Smooth muscle cell (in vitro differentiated cells): ENCODE measurements at regions not wholly inside any gene's neighbourhood (a gene's known extent, or its start where the extent isn't known, plus 50 kb on each side); places are given as distances from the start of the nearest gene placed in this dataset.

Experiments
- DNase-seq: peaks from one replicate; lab custom pipeline; 2025; ENCODE audit not compliant: unreplicated experiment; lab: John Stamatoyannopoulos, UW
- H2AFZ ChIP-seq: fragments of 200-600 bp; sonication (generic); 2 replicates; pipeline ENCODE4 v1.6.0; 2016; ENCODE audit warnings: antibody characterized with exemption, low read depth, mild to moderate bottlenecking
- H3F3A ChIP-seq: fragments of 200-600 bp; sonication (generic); 2 replicates; pipeline ENCODE4 v1.6.0; 2017; ENCODE audit warnings: antibody characterized with exemption, low read depth
- H3K27ac ChIP-seq: fragments of 200-600 bp; sonication (generic); 2 replicates; pipeline ENCODE4 v1.5.1; 2016; ENCODE audit warnings: low read depth, mild to moderate bottlenecking
- H3K27me3 ChIP-seq: fragments of 200-600 bp; sonication (generic); 2 replicates; pipeline ENCODE4 v1.6.1; 2016; ENCODE audit warnings: low read depth, mild to moderate bottlenecking
- H3K36me3 ChIP-seq: fragments of 200-600 bp; sonication (generic); 2 replicates; pipeline ENCODE4 v1.5.1; 2016; ENCODE audit warnings: low read depth
- H3K4me1 ChIP-seq: fragments of 200-600 bp; sonication (generic); 2 replicates; pipeline ENCODE4 v1.5.1; 2016; ENCODE audit warnings: low read depth
- H3K4me2 ChIP-seq: fragments of 200-600 bp; sonication (generic); 2 replicates; pipeline ENCODE4 v1.6.0; 2016; ENCODE audit warnings: mild to moderate bottlenecking
- H3K4me3 ChIP-seq: fragments of 200-600 bp; sonication (generic); 2 replicates; pipeline ENCODE4 v1.5.1; 2016; ENCODE audit warnings: mild to moderate bottlenecking
- H3K79me2 ChIP-seq: fragments of 200-600 bp; sonication (generic); 2 replicates; pipeline ENCODE4 v1.6.0; 2016; ENCODE audit warnings: low read depth, mild to moderate bottlenecking
- H3K9ac ChIP-seq: fragments of 200-600 bp; sonication (generic); 2 replicates; pipeline ENCODE4 v1.6.0; 2016; ENCODE audit warnings: low read depth
- H3K9me3 ChIP-seq: fragments of 200-600 bp; sonication (generic); replicated peaks from 2 replicates; pipeline ENCODE4 v1.5.1; 2016; ENCODE audit warnings: low read depth
- H4K20me1 ChIP-seq: fragments of 200-600 bp; sonication (generic); 2 replicates; pipeline ENCODE4 v1.6.0; 2016; ENCODE audit warnings: low read depth
- CTCF ChIP-seq: fragments of 200-600 bp; sonication (generic); IDR thresholded peaks from 2 replicates; pipeline ENCODE4 v1.5.1; 2017; ENCODE audit warnings: borderline replicate concordance, mild to moderate bottlenecking, antibody characterized with exemption; ENCODE audit not compliant: insufficient read depth, poor library complexity, severe bottlenecking
- WGBS: methylation state at CpG from one replicate; pipeline ENCODE4 v1.1.7; 2016; ENCODE audit warnings: low lambda C conversion rate; 5-methylcytosine and 5-hydroxymethylcytosine counted together

- no peaks in the 10 kb centered on the region for H3K9me3 ChIP-seq
- H3K27me3 ChIP-seq, result no peaks in the 10 kb centered on the region
- WGBS, result 80% methylated on average over 3 of the region's 3 CpGs
- no peak overlapping the region for H3K4me3 ChIP-seq
- H2AFZ ChIP-seq, result no peak overlapping the region
- H3F3A ChIP-seq, result no peaks in the 10 kb centered on the region
- H4K20me1 ChIP-seq, result no peaks in the 10 kb centered on the region
- H3K27ac ChIP-seq, result no peak overlapping the region
- H3K4me1 ChIP-seq, result no peaks in the 10 kb centered on the region
- no peaks in the 10 kb centered on the region for H3K36me3 ChIP-seq
- no peak for DNase-seq
- no peaks in the 10 kb centered on the region for H3K79me2 ChIP-seq
- H3K4me2 ChIP-seq, result no peak overlapping the region
- TF ChIP-seq CTCF, result no peak
- H3K9ac ChIP-seq, result no peak overlapping the region
Observed at GRCh38 chr4:97104666-97105065, 1038.6 kb downstream of the STPG2 start.

GRCh38 chr4:97105347-97106099, 1037.8 kb downstream of the STPG2 start:
- Histone ChIP-seq H3K9ac (no peak overlapping the region), H3K4me3 (no peak overlapping the region), H3K4me1 (no peaks in the 10 kb centered on the region), H3K79me2 (no peaks in the 10 kb centered on the region), H3K4me2 (no peak overlapping the region), H3K27me3 (no peaks in the 10 kb centered on the region), H3K36me3 (no peaks in the 10 kb centered on the region), H4K20me1 (no peaks in the 10 kb centered on the region), H3F3A (no peaks in the 10 kb centered on the region), H2AFZ (no peak overlapping the region), H3K27ac (no peak overlapping the region), H3K9me3 (no peaks in the 10 kb centered on the region)
- TF ChIP-seq CTCF, result no peak
- DNase-seq, result no peak
- WGBS, result 93% methylated on average over 3 of the region's 3 CpGs

GRCh38 chr4:97106161-97106560, 1037.1 kb downstream of the STPG2 start:
- H3K27me3 ChIP-seq, result no peaks in the 10 kb centered on the region
- H3K4me3 ChIP-seq, result no peak overlapping the region
- no peaks in the 10 kb centered on the region for H3K4me1 ChIP-seq
- H3K4me2 ChIP-seq, result no peak overlapping the region
- no peaks in the 10 kb centered on the region for H3K36me3 ChIP-seq
- no peak for TF ChIP-seq CTCF
- H3K27ac ChIP-seq, result no peak overlapping the region
- no peak overlapping the region for H3K9ac ChIP-seq
- DNase-seq, result no peak
- H2AFZ ChIP-seq, result no peak overlapping the region
- no peaks in the 10 kb centered on the region for H4K20me1 ChIP-seq
- no peaks in the 10 kb centered on the region for H3K79me2 ChIP-seq
- no peaks in the 10 kb centered on the region for H3F3A ChIP-seq
- no peaks in the 10 kb centered on the region for H3K9me3 ChIP-seq

DNA sequence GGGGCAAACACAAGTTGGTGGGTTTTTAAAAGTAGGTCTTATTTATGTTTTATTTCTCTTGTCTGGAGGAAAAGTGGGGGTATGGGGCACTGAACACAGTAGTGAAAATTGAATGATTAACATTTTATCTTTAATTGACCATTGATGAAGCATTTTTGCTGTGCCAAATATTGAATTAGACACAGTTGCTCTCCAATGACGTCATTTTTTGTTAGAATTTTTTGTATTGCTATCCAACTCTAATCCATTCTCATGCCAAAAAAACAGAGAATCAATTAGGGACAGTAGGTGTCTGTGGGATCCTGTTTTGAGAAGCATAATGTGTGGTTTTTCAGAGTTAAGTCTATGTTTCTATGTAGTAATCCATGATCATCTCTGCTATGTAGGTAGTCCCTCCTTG, 1032.8 kb downstream of the STPG2 start:
- Histone ChIP-seq H3K79me2 (no peaks in the 10 kb centered on the region), H3F3A (no peaks in the 10 kb centered on the region), H3K4me3 (no peak overlapping the region), H3K9me3 (no peaks in the 10 kb centered on the region), H3K27ac (no peak overlapping the region), H3K36me3 (no peaks in the 10 kb centered on the region), H3K4me2 (no peak overlapping the region), H3K27me3 (no peaks in the 10 kb centered on the region), H2AFZ (no peak overlapping the region), H4K20me1 (no peaks in the 10 kb centered on the region), H3K9ac (no peak overlapping the region), H3K4me1 (no peaks in the 10 kb centered on the region)
- TF ChIP-seq CTCF, result no peak
- WGBS, result 76% methylated on average over 1 of the region's 1 CpG
- no peak for DNase-seq
